ENCODE measurements at regions not wholly inside any gene's neighbourhood (a gene's known extent, or its start where the extent isn't known, plus 50 kb on each side); places are given as distances from the start of the nearest gene placed in this dataset.

DNA sequence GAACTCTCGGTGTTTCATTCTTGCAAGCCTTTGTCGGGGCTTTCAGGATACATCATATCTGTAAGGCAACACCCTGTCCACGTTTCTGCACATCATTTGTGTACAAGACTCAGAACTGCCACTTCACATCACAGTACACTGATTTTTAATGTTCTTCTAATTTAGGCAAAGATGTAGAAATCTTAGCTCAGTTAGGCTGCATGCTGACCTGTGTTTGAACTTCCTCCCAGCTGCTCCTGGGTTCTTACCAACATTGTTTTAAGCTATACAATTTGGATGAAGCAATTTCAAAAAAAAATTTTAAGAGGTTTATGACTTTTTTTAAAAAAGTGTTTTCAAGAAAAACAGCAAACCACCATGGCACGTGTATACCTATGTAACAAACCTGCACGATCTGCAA, 1047.9 kb upstream of the SLC10A2 start:
- DNase-seq (ENCODE audit: extremely low read depth in 1 of 2, low read depth in 1 of 2) = no peak

DNA sequence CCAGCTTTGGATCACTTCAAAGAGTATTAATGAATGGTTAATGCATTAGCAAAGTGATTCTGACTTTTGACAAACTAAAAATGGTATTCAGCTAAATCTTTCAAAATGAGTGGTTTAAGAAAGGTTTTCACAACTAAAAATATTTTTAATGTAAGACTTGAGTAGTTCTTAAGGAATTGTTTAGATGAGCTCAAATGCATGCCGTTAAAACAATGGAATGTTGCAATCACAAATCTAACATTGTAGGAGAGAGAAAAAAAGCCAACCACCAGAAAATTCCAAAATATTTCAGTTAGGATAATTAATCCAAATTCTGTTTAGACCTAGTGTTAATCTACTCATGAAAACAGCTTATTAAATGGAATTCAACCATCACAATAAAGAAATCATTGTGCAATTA, 1044.8 kb upstream of the SLC10A2 start:
- DNase-seq (ENCODE audit: extremely low read depth in 1 of 2, low read depth in 1 of 2) = no peak

- DNase-seq (ENCODE audit: extremely low read depth in 1 of 2, low read depth in 1 of 2) = no peak
Observed at GRCh38 chr13:104106705-104107393, 1040.6 kb upstream of the SLC10A2 start.

- no peak for DNase-seq (ENCODE audit: extremely low read depth in 1 of 2, low read depth in 1 of 2)
Observed at GRCh38 chr13:104105418-104106355, 1039.5 kb upstream of the SLC10A2 start.

DNA sequence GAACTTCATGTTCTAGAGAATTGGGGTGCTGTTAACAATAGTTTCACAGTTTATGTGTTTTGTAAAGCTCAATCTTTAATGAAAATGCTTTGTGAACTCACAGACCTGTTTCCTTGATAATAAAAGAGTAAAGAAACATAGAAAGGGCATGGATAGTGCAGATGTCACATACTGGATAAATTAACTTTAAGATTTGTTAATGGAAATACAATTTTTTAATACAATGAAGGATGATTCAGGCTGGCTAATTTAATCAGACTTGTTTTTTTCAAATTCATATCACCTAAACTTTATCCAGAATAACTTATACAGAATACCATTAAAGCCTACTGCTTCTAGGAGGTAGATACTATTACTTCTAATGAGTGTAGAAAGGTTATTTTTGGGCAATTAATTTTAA, 1033.5 kb upstream of the SLC10A2 start:
- no peak for DNase-seq (ENCODE audit: extremely low read depth in 1 of 2, low read depth in 1 of 2)

- no peak for DNase-seq (ENCODE audit: extremely low read depth in 1 of 2, low read depth in 1 of 2)
Observed at GRCh38 chr13:104098421-104098820, 1032.2 kb upstream of the SLC10A2 start.

DNA sequence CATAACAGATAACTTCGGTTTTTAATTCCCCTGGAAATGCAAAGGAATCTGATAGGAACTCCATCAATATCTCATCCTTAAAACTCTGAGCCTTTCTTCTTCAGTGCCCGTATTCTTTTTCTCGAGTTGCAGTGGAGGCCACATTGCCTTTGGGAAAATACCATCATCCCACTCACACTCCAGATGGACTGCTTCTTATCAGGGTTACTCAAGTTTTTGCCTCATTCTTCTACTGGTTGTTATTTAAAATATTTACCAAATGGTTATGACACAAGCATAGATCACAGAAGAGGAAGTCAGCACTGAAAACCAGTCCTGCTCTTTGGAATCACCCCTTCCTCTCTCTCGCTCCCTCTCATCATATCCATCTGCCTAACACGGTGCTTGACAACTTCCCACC, 1020.5 kb upstream of the SLC10A2 start:
- DNase-seq (ENCODE audit: extremely low read depth in 1 of 2, low read depth in 1 of 2) = no peak

DNA sequence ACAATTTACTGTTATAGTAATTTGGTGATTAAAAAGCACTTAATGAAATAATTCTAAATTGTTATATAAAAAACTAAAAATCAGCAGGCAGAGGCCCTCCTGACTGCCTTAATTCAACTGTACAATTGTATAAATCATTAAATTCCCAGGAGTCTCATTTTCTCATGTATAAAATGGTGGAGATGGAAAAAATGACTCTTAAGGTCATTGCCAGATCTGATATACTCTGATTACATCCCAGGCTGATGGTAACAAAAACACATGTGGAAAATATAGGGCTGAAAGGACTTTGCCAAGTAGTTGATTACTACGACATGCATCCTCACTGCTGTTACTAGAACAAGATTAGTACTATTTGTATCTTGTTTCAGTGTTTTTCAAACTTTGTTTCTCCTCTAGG, 1020.0 kb upstream of the SLC10A2 start:
- DNase-seq (ENCODE audit: extremely low read depth in 1 of 2, low read depth in 1 of 2) = no peak

GRCh38 chr13:104085611-104086010, 1019.4 kb upstream of the SLC10A2 start:
- DNase-seq (ENCODE audit: extremely low read depth in 1 of 2, low read depth in 1 of 2) = no peak

DNA sequence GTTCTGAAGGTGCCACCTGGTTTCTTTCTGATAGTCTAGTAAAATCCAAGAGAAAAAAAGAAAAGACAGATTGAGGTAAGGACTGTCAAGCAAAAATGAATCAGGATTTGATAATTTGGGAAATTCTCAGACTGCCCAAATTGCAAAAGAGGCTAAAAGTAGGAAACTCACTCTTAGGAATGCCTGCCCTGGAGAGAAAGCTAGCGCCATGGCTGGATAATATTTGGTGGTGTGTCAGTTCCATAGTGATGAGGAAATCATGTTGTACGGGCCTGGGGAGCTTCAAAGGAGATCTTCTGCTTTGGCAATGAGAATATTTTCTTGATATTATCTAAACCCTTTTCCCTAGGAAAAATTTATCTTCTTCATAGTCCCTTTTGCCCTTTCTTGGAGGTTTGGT, 1008.1 kb upstream of the SLC10A2 start:
- DNase-seq (ENCODE audit: extremely low read depth in 1 of 2, low read depth in 1 of 2) = no peak

- DNase-seq (ENCODE audit: extremely low read depth in 1 of 2, low read depth in 1 of 2) = no peak
Observed at GRCh38 chr13:104071806-104072205, 1005.6 kb upstream of the SLC10A2 start.

DNA sequence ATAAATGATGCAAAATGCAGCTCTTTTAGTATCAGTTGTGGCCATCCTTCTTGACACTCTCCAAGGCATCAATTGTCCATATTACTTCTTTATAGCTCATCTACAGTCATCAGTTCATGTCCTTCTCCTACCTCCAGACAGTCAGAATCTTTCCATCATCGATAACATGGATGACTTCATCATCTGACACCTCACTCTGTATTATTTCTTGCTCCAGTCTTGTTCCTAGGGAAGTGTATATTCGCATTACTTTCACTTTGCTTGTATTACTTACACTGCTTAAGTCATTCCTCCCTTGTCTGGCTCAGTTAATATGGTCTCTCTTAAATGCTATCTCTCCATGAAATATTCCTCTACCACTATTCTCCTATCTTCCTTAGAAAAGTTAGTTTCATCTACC, 999.1 kb upstream of the SLC10A2 start:
- no peak for DNase-seq (ENCODE audit: extremely low read depth in 1 of 2, low read depth in 1 of 2)

GRCh38 chr13:104057861-104058260, 991.6 kb upstream of the SLC10A2 start:
- no peak for DNase-seq (ENCODE audit: extremely low read depth in 1 of 2, low read depth in 1 of 2)

- DNase-seq (ENCODE audit: extremely low read depth in 1 of 2, low read depth in 1 of 2) = no peak
Observed at GRCh38 chr13:104045907-104046306, 979.7 kb upstream of the SLC10A2 start.

- DNase-seq (ENCODE audit: extremely low read depth in 1 of 2, low read depth in 1 of 2) = no peak
Observed at GRCh38 chr13:104043184-104043583, 977.0 kb upstream of the SLC10A2 start.

- no peak for DNase-seq (ENCODE audit: extremely low read depth in 1 of 2, low read depth in 1 of 2)
Observed at GRCh38 chr13:104034891-104035290, 968.7 kb upstream of the SLC10A2 start.

DNA sequence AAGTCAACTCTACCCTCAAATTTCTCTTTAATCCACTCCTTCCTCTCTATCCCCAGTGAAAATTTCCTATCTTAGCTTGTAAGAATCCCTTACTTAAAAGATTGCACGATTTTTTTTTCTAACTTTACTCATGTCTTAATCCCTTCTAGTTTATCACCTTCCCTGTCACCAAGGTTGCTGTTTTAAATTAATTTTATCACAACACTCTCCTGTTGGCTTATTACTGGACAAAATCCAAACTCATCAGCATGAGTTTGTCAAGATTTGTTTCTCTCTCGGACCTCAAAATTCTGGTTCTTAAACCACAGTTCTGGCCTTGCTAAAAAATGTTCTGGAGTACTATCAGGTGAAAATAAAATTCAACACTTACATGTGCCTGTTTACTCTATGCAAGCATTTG, 959.1 kb upstream of the SLC10A2 start:
- no peak for DNase-seq (ENCODE audit: extremely low read depth in 1 of 2, low read depth in 1 of 2)

DNA sequence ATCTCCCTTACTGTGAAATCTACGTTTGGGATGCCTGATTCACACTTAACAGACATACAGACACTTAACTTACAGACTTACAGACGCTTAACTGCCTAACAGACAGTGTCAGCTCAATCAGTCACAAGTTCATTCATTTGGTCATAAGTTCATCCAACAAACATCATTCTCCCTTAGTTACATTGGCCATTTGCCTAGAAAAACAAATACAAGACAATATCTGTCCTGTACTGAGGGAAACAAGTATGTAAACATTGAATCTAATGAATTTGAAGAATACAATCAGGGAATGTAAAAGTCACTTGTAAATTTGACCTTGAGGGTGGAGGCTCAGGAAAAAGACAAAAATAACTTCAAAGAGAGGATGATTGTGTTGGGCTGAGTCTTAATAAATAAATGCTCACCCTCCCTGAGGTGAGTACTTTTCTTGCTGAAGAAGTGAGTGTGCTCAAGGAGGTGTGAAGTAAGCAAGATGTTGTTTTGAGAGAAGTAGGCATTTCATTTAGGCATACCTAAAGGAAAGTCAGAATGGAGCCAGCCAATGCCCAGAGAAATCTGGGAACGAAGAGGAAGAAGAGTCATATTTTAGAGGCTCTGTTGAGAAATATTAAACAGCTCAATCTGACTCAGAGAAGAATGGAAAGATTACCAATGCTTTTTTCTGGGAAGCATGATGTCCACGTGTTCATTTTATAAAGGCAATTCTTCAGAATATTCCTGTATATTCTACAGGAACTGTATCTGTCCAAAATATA, 958.4 kb upstream of the SLC10A2 start:
- no peak for DNase-seq (ENCODE audit: extremely low read depth in 1 of 2, low read depth in 1 of 2)

GRCh38 chr13:104021806-104022397, 955.7 kb upstream of the SLC10A2 start:
- DNase-seq (ENCODE audit: extremely low read depth in 1 of 2, low read depth in 1 of 2) = no peak

DNA sequence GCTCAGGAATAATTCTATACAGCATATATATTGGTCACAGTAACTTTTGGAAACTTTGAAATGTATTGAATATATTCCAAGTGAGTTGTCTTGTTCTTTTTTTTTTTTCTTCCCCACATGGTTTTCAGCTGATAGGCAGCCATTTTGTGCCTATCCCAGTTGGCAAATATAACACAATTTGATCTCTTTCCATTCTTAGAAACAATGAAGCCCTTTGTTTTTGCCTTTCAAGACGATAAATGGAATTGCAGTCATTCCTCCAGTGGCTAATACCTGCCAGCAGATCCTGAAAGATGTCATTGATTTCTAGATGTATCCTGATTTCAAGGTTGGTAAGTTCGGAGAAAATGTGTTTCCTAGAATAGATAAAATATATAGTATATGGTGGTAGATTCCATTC, 951.1 kb upstream of the SLC10A2 start:
- DNase-seq (ENCODE audit: extremely low read depth in 1 of 2, low read depth in 1 of 2) = no peak
